ENCODE measurements at regions not wholly inside any gene's neighbourhood (a gene's known extent, or its start where the extent isn't known, plus 50 kb on each side); places are given as distances from the start of the nearest gene placed in this dataset.

- no peak for DNase-seq
Measured at GRCh38 chr6:147142684-147143245, 61.5 kb upstream of the STXBP5 start.

GRCh38 chr6:147149092-147149491 is 55.1 kb upstream of the STXBP5 start:
- DNase-seq, result no peak

GRCh38 chr6:147149826-147150225 is 54.4 kb upstream of the STXBP5 start:
- DNase-seq, result no peak

GRCh38 chr6:147150293-147150692 is 53.9 kb upstream of the STXBP5 start:
- no peak for DNase-seq

Measured in kidney glomerular epithelial cell (primary cell).